Uterus (tissue), 3 donors: ENCODE measurements at regions not wholly inside any gene's neighbourhood (a gene's known extent, or its start where the extent isn't known, plus 50 kb on each side); places are given as distances from the start of the nearest gene placed in this dataset.

Source experiments
- DNase-seq, 2 donors: peaks; one replicate each; pipeline ENCODE4 v3.0.0-alpha.2; 2019 to 2020
- H3K27ac ChIP-seq, 2 donors: fragments of 200-600 bp; sonication (generic); 1 replicate in 1 of 2; 2 replicates in 1 of 2; pipeline ENCODE4 v1.5.1; 2016 to 2018
- H3K27me3 ChIP-seq, 2 donors: fragments of 200-600 bp; sonication (generic); one replicate each; pipeline ENCODE4 v1.5.1; 2018 to 2019; ENCODE audit warnings: control low read depth in 1 of 2
- H3K36me3 ChIP-seq, 2 donors: fragments of 200-600 bp; sonication (generic); one replicate each; pipeline ENCODE4 v1.5.1; 2019; ENCODE audit warnings: control low read depth in 1 of 2
- H3K4me1 ChIP-seq, 2 donors: fragments of 200-600 bp; sonication (generic); one replicate each; pipeline ENCODE4 v1.5.1; 2018 to 2019; ENCODE audit warnings: control low read depth in 1 of 2
- H3K4me3 ChIP-seq, 2 donors: fragments of 200-600 bp; sonication (generic); 1 replicate in 1 of 2; 2 replicates in 1 of 2; pipeline ENCODE4 v1.5.1; 2018 to 2019; ENCODE audit warnings: mild to moderate bottlenecking in 1 of 2
- H3K9me3 ChIP-seq, 2 donors: fragments of 200-600 bp; sonication (generic); one replicate each; pipeline ENCODE4 v1.5.1; 2019; ENCODE audit warnings: control low read depth in 1 of 2
- POLR2A ChIP-seq, 2 donors: fragments of 450-650 bp; IDR thresholded peaks; one replicate each; pipeline ENCODE4 v1.6.1; 2016; ENCODE audit warnings: antibody characterized with exemption in 2 of 2, mild to moderate bottlenecking in 1 of 2, moderate library complexity in 1 of 2
- intact Hi-C: fragments of 100-400 bp; cut with DNase I; formaldehyde crosslinking; loops from one replicate; pipeline ENCODE4 v1.15.1; 2023; ENCODE audit warnings: low total_unique reads
- TF ChIP-seq, protein P1 (sequence below), 4 experiments: fragments of 200-600 bp in 2 of 4; fragments of 450-650 bp in 2 of 4; sonication (generic) in 2 of 4; IDR thresholded peaks; one replicate each; pipeline ENCODE4 v1.5.1; 2016 to 2019; ENCODE audit warnings: antibody characterized with exemption in 4 of 4, mild to moderate bottlenecking in 2 of 4, moderate library complexity in 1 of 4
- donor health status: DM: yes; HTN: yes; CAD: no.

DNA sequence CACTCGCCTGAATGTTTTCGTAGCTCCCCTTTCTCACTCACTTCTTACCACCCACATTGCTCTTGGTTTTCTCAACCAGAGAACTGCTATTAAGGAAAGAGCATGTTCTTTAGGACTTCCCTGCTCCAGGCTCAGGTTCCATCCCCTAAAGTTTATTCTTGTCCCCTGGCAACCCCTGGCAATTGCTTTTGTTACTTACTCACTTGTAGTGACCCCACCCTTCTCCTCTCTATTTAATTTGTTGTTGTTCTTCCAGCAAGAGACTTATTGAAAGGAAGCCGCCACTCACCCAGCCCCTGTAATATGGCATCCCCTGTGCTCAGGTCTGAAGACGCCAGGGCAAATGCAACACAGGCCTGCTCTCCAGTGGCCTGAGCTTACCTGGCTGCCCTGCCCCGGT lies 233.7 kb upstream of the SOX21 start:
- Histone ChIP-seq H3K36me3 (no peaks in the 10 kb centered on the region), H3K9me3 (no peaks in the 10 kb centered on the region), H3K27me3 (no peaks in the 10 kb centered on the region), H3K27ac (no peak overlapping the region), H3K4me3 (no peak overlapping the region), H3K4me1 (no peaks in the 10 kb centered on the region)
- TF ChIP-seq POLR2A (IDR thresholded peaks at IDR 0.05) = no peak
- TF ChIP-seq, protein P1, sequence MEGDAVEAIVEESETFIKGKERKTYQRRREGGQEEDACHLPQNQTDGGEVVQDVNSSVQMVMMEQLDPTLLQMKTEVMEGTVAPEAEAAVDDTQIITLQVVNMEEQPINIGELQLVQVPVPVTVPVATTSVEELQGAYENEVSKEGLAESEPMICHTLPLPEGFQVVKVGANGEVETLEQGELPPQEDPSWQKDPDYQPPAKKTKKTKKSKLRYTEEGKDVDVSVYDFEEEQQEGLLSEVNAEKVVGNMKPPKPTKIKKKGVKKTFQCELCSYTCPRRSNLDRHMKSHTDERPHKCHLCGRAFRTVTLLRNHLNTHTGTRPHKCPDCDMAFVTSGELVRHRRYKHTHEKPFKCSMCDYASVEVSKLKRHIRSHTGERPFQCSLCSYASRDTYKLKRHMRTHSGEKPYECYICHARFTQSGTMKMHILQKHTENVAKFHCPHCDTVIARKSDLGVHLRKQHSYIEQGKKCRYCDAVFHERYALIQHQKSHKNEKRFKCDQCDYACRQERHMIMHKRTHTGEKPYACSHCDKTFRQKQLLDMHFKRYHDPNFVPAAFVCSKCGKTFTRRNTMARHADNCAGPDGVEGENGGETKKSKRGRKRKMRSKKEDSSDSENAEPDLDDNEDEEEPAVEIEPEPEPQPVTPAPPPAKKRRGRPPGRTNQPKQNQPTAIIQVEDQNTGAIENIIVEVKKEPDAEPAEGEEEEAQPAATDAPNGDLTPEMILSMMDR (IDR thresholded peaks at IDR 0.05) = no peak
- DNase-seq = no peak
- intact Hi-C loops = no loop called here

DNA sequence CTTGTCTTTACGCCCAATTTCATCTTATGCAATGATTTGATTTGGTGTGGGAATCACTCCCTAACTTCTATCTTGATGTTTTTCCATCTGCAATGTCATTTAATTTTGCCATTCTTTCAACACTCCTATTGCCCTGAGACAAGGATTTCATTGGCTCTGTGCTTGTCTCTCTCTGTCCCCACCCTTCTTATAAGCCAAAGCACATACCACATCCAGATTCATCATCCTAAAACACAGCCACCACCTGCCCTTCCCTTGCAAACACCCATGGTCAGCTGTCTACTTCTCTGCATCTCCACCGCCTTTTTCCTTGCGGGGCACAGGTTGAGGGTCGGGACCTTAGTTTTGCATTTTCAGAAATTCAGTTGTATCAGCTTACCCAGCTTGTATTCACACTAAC lies 225.8 kb upstream of the SOX21 start:
- H3K36me3 ChIP-seq = no peaks in the 10 kb centered on the region
- no peak for DNase-seq
- H3K4me1 ChIP-seq = no peaks in the 10 kb centered on the region
- H3K27ac ChIP-seq = no peak overlapping the region
- no peaks in the 10 kb centered on the region for H3K9me3 ChIP-seq
- no peak overlapping the region for H3K4me3 ChIP-seq
- no peaks in the 10 kb centered on the region for H3K27me3 ChIP-seq
- TF ChIP-seq, protein P1 (IDR thresholded peaks at IDR 0.05) = no peak
- no peak for TF ChIP-seq POLR2A (IDR thresholded peaks at IDR 0.05)
- intact Hi-C loops = no loop called here

DNA sequence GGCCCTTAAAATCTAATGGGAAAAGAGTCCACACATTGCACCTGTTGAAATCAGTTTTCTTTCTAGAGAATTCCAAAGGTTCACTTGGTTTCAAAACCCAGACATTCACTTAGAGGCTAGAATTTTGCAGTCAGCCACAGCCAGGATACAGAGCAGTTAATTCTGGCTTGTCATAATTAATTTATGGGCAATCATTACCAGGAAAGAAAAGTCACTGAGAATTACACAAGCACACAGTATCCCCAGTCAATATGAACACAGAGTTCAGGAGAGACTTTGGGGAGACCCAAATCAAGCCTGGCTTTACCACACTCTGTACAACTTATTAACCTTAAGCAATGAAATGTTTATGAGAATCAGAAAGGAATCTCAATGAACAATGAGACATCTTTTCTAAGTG lies 224.3 kb upstream of the SOX21 start:
- Histone ChIP-seq H3K27ac (no peak overlapping the region), H3K9me3 (no peaks in the 10 kb centered on the region), H3K27me3 (no peaks in the 10 kb centered on the region), H3K4me1 (no peaks in the 10 kb centered on the region), H3K4me3 (no peak overlapping the region), H3K36me3 (no peaks in the 10 kb centered on the region)
- intact Hi-C loops = no loop called here
- TF ChIP-seq POLR2A (IDR thresholded peaks at IDR 0.05) = no peak
- TF ChIP-seq, protein P1 (IDR thresholded peaks at IDR 0.05) = no peak
- DNase-seq = no peak

DNA sequence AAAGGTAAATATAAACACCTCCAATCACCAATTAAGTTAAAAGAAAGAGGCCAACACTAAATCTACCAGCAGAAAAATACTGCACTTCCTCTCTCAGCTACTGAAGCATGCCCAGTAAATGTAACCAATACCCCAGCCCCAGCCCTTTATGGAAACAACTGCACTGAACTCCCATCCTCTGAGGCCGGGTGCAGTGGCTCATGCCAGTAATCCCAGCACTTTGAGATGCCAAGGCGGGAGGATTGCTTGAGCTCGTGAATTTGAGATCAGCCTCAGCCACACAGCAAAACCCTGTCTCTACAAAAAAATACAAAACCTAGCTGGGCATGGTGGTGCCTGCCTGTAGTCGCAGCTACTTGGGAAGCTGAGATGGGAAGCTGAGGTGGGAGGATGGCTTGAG lies 221.6 kb upstream of the SOX21 start:
- Histone ChIP-seq H3K4me3 (no peak overlapping the region), H3K27ac (no peak overlapping the region), H3K4me1 (no peaks in the 10 kb centered on the region), H3K27me3 (no peaks in the 10 kb centered on the region), H3K9me3 (no peaks in the 10 kb centered on the region), H3K36me3 (no peaks in the 10 kb centered on the region)
- no peak for DNase-seq
- intact Hi-C loops = no loop called here
- TF ChIP-seq, protein P1 (IDR thresholded peaks at IDR 0.05) = no peak
- TF ChIP-seq POLR2A (IDR thresholded peaks at IDR 0.05) = no peak

DNA sequence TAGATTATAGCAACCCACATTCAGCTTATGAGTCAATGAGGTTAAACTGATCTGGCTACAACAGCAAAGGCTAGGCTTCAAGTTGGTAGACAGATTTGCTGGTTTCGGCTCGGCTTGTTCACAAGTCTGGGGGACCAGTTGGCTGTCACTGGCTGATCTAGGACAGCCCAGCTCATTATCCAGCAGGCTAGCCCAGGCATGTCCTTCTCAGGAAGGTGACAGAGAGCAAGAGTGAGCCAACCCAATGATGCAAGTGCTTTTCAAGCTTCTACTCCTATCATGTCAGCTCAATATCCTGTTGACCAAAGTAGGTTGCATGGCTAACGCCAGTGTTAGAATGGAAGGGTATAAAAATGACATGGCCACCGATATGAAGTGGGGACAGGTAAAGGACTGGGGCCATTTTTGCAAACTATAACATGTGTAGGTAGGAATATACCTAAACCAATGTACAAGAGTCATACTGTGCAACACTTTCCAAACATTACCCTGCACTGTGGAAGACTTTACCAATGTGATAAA lies 220.9 kb upstream of the SOX21 start:
- H3K36me3 ChIP-seq = no peaks in the 10 kb centered on the region
- intact Hi-C loops = no loop called here
- H3K9me3 ChIP-seq = no peaks in the 10 kb centered on the region
- no peak overlapping the region for H3K27ac ChIP-seq
- H3K27me3 ChIP-seq = no peaks in the 10 kb centered on the region
- H3K4me3 ChIP-seq = no peak overlapping the region
- no peak for DNase-seq
- no peak for TF ChIP-seq POLR2A (IDR thresholded peaks at IDR 0.05)
- TF ChIP-seq, protein P1 (IDR thresholded peaks at IDR 0.05) = no peak
- H3K4me1 ChIP-seq = no peaks in the 10 kb centered on the region
